ENCODE measurements at regions not wholly inside any gene's neighbourhood (a gene's known extent, or its start where the extent isn't known, plus 50 kb on each side); places are given as distances from the start of the nearest gene placed in this dataset.

DNA sequence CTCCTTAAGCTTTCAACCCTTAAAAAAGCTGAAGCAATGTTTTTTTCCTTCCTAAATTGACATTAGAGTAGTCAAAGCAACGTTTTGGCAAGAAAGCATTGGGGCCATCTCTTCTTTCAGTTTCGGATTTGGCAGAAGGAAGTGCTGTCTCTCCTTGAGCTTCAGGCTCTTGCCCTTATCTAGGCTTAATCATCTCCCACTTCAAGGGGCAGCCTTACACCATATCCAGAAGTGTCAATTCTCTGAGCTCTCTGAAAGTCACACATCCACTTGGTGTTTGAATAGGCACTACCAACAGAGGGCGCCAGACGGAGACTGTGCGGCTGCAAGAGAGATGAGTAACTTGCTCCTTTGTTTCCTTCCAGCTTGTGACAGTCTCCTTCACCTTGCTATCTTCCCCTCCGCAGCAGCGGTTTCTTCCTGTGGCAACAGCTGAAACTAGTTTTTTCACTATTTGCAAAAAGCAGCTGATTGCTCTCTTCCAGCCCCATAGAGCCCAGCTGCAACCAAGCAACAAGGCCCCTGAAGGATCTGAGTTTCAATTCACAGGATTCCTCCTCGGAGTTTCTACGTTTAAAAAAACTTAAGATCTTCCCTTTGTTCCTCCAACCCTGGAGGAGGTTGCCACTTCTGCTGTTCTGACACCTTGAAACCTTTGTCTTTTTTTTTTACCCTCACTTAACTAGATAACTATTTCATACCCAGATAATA, 147.0 kb upstream of the SLCO3A1 start:
- TF ChIP-seq MGA (IDR thresholded peaks at IDR 0.05) (no peak), MXI1 (IDR thresholded peaks at IDR 0.05; ENCODE audit: low read depth, low read length) (no peak), CBX3 (IDR thresholded peaks at IDR 0.05; ENCODE audit: borderline replicate concordance in 1 of 2, low read length in 2 of 2) (no peak), TCFL5 (CRISPR knock-in tag; conservative IDR thresholded peaks at IDR 0.05) (no peak), CTCF (IDR thresholded peaks at IDR 0.05 in 2 of 3, conservative IDR thresholded peaks at IDR 0.05 in 1 of 3; ENCODE audit: insufficient read depth in 2 of 3, low read depth in 1 of 3, low read length in 3 of 3) (peak; percentile 79 to 88 (median 79))
- TF ChIP-seq, protein P1, sequence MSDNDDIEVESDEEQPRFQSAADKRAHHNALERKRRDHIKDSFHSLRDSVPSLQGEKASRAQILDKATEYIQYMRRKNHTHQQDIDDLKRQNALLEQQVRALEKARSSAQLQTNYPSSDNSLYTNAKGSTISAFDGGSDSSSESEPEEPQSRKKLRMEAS (CRISPR knock-in tag; IDR thresholded peaks at IDR 0.05) = no peak
